ENCODE measurements at regions not wholly inside any gene's neighbourhood (a gene's known extent, or its start where the extent isn't known, plus 50 kb on each side); places are given as distances from the start of the nearest gene placed in this dataset.

DNA sequence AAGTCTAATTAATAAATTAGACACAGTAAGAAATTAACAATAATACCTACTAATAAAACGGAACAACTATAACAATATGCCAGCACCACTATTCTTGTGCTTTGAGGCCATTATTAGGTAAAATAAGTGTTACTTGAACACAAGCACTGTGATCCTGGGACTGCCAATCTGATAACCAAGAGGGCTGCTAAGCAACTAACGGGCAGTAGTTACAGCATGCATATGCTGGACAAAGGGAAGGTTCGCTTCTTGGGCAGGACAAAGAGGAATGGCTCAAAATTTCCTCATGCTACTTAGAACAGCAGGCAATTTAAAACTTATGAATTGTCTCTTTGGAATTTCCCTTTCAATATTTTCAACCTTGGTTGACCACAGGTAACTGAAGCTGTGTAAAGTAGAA is 718.6 kb downstream of the SORCS3 start:
- DNase-seq (ENCODE audit: low read depth) = no peak

DNA sequence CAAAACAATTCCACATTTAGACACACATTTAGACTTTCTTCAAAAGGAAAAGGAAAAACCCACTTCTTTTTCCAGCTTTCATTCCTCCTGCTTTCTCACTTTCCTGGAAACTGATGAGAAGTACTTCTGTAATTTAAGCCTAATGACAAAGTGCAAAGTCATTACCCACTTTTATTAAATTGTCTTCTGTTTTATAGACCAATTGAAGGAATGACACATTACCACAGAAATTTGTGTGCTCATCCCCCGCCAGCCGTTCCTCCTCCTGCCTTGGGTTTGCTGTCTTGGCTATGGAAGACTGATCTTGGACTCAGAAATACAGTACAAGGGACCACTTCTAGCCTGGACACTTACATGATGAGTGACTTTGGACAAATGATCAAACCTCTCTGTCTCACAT is 717.8 kb downstream of the SORCS3 start:
- no peak for DNase-seq (ENCODE audit: low read depth)

GRCh38 chr10:105356626-105357025 is 715.5 kb downstream of the SORCS3 start:
- no peak for DNase-seq (ENCODE audit: low read depth)

- DNase-seq (ENCODE audit: low read depth) = no peak
Observed at GRCh38 chr10:105354010-105354409, 712.9 kb downstream of the SORCS3 start.

DNA sequence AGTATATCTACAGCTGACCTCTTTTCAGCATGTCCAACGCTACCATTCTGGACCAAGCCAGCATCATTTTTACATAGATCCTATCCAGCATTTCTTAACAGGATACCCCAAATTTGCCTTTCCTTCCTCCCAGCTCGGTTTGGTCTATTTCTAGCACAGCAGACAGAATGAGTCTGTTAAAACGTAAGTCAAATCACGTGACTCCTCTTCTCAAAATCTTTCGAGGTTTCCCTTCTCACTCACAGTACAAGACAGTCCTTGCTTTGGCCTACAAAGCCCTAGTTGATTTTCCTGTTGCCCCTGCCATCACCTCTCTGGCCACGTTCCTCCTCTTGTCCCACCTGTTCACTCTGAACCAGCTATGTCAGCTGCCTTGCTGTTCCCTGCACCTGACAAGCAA is 711.7 kb downstream of the SORCS3 start:
- no peak for DNase-seq (ENCODE audit: low read depth)

GRCh38 chr10:105352281-105352680 is 711.2 kb downstream of the SORCS3 start:
- no peak for DNase-seq (ENCODE audit: low read depth)

DNA sequence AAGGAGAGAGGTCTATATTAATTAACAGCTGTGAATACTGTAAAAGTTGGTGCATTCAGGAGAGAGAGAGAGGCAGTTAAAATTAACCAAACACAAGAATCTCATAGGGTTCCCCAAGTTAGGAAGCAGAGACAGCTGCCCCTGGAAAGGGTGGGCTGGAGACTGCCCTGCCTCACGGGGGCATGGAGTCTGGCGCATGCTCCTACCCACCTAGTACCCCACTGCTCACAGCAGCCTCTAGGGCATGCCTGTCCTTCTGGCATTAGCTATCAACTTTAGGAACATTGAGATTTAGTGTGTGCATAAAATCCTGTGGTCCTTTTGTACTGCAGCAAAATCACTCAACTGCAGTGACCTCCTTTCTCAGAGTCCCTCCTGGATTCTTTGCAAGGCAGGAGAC is 710.1 kb downstream of the SORCS3 start:
- DNase-seq (ENCODE audit: low read depth) = no peak

- no peak for DNase-seq (ENCODE audit: low read depth)
Observed at GRCh38 chr10:105347487-105347886, 706.4 kb downstream of the SORCS3 start.

DNA sequence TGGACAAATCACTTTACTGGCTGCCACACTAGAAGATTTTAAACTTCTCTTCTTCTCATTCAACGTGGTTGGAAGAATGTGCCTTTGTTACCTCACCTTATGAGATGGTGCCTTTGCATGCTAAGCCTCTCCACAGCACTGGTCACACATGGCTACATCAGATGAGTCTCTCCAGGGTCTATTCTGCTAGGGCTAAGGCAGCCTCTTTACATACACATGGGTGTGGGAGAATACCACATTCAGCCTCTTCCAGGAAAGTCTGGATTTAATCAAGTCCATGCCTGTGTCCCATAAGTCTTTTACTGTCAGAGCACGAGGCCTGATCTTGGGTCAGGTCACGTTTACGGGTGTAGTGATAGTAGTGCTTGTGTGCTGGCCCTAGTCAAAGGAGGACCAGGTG is 701.5 kb downstream of the SORCS3 start:
- DNase-seq (ENCODE audit: low read depth) = no peak

- DNase-seq (ENCODE audit: low read depth) = no peak
Observed at GRCh38 chr10:105339669-105340068, 698.6 kb downstream of the SORCS3 start.

GRCh38 chr10:105328503-105329133 is 687.5 kb downstream of the SORCS3 start:
- DNase-seq (ENCODE audit: low read depth) = no peak

Data from stromal cell of bone marrow (primary cell).